GM21515 (cell line): ENCODE measurements at regions not wholly inside any gene's neighbourhood (a gene's known extent, or its start where the extent isn't known, plus 50 kb on each side); places are given as distances from the start of the nearest gene placed in this dataset.
A peak's percentile ranks its signal among the peaks of the same experiment; 100 is the strongest.

Experiments used
- ATAC-seq: cut with Tn5 transposase; IDR thresholded peaks from one replicate; pipeline ENCODE4 v1.9.1; 2021; ENCODE audit not compliant: unreplicated experiment

GRCh38 chr2:195021711-195022507, 635.1 kb upstream of the SLC39A10 start:
- peak; percentile 82 for ATAC-seq

DNA sequence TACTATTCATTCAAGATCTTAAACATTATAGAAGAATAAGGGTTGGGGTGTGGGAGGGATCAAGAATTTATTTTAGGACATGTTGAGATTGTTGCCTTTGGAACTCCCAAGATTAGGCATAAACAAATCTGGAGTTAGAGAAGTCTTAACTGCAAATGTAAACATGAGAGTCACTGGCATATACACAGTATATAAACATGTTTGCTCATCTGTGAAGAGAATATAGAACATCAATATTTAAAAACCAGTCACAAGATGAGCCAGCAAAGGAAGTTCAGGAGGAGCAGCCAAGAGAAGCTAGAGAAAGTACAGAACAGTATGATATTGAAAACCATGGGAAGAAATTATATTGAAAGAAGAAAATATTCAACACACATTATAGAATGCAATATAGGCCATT, 638.6 kb upstream of the SLC39A10 start:
- ATAC-seq, result no peak

- ATAC-seq, result no peak
Observed at GRCh38 chr2:195017890-195018289, 639.1 kb upstream of the SLC39A10 start.

DNA sequence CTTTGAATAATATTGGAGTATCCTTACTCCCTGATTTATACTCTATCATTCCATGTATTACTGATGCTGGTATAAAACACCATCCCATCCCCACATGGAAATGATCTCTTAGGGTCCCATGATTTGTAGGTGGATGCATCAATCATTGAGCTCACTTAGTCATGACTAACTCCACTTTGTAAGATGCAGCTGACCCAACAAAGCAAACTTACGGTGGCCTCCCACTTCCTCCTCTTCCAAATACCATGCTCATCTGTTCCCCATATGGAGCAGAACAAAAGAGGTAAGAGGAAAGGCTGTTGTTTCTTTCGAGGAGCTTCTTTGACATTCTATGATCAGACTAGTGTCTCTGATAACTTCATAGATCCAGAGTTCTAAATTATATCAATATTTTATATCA, 640.2 kb upstream of the SLC39A10 start:
- ATAC-seq, result no peak

DNA sequence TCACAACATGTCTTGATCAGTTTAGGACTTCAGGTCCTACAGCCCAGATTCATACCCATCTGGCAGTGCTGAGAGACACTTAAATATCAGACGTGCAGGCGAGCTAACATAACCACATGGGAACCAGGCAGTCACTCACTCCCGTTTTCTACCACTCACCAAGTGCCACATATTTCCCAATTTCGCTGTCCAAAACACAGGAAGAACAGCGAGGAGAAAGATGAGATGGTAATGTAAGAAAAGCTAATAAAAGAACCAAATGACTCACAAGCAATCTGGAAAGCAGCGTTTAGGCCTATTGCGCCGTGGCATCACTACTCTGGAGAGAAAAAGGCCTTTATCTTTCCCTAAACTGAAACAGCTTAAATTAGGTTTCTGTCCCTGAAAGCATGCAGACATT, 647.8 kb upstream of the SLC39A10 start:
- no peak for ATAC-seq

- ATAC-seq, result no peak
Observed at GRCh38 chr2:195006856-195007255, 650.2 kb upstream of the SLC39A10 start.

DNA sequence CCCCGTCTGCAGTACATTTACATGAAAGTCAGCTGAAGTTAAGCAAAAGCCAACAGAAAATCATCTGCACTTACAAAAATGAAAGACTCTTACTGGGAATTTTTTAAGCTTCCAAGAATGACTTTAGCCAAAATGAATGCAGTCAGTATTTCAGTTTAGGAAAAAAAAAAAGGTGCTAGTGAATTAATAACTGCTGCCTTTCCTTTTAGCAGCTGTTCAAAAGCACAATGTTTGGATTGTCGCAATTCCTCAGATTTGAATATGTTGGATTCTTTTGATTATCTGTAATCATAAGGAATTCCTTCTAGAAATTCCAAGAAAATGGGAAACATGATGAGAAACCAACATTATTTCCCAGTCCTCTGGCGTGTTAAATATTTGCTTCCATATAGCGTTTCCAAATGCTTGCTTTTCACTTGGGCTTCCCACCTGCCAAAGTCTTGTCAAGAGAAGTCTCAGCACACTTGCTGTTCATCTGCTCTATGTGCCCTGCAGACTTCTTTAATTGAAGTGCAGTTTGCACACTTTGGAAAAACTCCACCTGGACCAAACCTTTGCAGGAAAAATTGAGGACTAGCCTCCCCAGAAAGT, 653.0 kb upstream of the SLC39A10 start:
- ATAC-seq, result no peak

DNA sequence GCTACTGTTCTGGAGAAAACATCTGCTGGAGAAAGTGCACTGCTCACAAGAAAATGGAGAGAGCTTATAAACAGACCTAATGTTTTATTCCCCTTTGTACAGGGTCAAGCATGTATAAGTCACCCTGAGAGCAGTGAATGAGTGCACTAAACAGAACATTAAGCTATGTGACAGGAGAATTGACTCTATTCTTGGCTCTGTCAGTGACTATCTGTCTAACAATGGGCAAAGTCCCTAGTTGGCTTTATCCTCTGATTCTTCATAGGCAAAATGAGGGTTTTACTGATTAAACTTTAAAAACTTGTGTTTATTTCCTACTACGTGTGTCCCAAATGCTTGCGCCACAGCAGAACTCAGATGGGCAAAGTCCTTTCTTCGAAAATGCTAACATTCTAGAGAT, 655.1 kb upstream of the SLC39A10 start:
- no peak for ATAC-seq

DNA sequence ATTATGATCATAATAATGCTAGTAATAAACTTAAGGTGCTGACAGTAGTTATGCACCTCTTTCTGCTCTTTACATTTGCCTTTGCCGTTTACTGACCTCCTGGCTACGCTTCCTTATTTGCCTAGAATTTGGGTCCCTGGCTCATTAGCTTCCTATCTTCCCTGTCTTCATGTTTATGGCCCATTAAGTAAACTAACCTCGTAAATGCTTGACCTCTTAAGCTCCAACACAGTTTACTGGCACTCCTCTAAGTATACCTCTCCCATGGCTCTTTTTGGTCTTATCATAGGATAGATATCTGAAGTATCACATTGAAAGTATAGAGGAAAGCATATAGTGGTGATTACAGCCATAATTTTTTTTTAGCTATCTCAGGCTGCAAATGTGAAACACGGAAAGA, 657.3 kb upstream of the SLC39A10 start:
- no peak for ATAC-seq

DNA sequence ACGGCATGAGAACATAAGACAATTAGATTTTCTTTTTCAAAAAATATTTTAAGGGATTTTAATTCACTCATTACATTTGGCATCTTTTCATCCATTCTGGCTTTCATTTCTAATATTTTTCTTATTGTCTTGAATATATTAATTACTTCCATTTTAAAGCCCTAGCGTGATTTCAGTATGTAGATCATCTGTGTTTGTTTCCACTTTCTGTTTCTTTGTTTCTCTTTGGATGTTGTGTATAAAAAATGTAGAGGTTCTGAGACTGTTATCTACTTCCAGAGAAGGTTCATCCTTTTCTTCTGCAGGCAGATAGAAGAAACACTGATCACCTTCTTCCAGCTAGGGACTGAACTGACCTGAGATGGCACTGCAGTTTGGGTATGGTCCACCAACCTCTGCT, 664.4 kb upstream of the SLC39A10 start:
- ATAC-seq, result no peak

DNA sequence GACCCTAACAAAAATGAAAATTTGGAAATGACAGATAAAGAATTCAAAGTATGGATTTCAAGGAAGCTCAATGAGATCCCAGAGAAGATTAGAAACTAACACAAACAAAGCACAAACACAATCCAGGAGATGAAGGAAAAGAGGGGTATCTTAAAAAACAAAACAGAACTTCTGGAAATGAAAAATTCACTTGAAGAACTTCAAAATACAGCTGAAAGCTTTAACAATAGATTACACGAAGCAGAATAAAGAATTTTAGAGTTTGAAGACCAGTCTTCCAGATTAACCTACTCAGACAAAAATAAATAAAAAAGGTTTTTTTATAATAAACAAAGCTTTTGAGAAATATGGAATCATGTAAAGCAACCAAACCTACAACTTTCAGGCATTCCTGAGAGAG, 671.8 kb upstream of the SLC39A10 start:
- ATAC-seq, result no peak

- no peak for ATAC-seq
Observed at GRCh38 chr2:194962254-194962653, 694.8 kb upstream of the SLC39A10 start.

DNA sequence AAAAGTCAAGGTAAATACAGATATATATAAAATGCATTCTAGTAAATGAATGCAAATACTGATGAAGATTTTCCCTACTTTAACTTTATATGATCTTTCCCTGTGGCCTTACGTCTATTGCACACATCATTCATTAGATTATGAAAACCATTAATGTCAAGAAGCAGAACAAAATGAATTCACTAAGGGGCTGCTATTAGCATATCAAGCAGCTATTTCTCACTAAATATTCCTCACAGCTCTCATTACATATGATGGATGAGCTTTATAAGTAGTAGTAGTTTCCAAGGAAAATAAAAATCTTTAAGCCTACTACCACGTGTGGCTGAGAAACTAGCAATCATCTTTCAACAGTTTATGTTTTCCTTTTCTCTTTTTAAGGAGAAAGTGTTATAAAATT, 702.8 kb upstream of the SLC39A10 start:
- no peak for ATAC-seq

DNA sequence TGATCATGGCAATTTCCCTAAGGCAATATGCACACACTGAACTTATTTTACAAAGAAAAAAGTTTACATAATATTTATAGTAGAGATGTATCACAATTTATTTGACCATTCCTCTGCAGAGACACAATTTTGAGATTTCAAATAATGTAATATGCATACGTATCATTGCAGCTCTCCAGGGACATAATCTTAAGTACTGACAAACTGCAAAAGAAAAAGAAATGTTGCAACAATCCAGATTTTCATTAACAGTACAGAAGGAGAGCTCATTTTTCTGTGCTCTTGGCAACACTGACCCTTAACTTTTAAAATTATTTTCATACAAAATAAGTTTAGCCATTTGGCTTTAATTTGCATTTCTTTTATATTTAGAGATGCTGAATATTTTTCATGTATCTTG, 710.2 kb upstream of the SLC39A10 start:
- no peak for ATAC-seq

GRCh38 chr2:194938066-194938465, 719.0 kb upstream of the SLC39A10 start:
- ATAC-seq, result no peak

DNA sequence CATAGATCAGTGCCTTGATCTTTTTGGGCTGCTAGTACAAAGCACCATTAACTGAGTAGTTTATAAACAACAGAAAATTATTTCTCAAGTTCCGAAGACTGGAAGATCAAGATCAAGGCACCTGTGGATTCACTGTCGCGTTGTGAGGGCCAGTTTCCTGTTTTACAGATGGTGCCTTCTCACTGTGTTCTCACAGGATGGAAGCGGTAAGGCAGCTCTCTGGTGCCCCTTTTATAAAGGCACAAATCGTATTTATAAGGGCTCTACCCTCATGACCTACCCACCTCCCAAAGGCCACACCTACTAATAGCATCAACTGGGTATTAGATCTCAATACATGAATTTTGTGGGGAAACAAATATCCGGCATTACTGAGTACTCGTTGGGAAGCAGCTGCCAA, 729.5 kb upstream of the SLC39A10 start:
- ATAC-seq, result no peak

- ATAC-seq, result no peak
Observed at GRCh38 chr2:194926873-194927272, 730.2 kb upstream of the SLC39A10 start.

DNA sequence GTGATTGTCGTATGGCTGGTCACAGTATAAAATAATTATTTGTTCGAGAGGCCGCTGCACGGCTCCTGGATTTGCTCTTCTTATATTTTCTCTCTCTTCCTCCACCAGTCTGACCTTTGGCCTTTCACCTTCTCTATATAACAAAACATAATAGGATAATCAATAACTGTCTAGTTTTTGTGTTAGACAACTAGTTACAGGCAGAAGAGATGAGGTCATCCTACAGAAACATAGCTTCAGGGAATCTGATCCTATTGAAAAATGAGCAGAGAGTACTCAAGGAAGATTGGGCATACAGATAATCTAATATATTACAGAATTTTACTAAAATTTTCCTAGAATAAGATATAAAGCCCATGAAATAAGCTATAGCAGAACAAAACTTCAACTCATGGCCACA, 731.3 kb upstream of the SLC39A10 start:
- ATAC-seq, result no peak

DNA sequence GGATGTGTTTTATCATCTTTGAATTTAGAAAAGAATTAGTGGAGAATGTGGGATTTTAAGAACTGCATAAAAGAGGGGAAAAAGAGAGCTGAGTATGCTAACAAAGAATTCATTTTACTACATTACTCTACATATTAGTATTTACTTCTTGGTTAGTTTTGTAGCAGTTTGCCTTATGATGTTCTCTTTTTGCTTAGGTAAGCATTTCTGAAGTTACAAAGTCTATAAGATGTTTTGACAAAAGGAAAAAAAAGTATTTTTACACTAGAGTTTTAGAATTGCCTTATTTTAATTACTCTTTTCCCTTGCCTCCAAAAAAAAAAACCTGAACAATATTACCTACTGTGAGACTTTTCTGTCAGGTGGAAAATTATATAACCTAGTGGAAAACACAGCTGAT, 739.5 kb upstream of the SLC39A10 start:
- ATAC-seq, result no peak

DNA sequence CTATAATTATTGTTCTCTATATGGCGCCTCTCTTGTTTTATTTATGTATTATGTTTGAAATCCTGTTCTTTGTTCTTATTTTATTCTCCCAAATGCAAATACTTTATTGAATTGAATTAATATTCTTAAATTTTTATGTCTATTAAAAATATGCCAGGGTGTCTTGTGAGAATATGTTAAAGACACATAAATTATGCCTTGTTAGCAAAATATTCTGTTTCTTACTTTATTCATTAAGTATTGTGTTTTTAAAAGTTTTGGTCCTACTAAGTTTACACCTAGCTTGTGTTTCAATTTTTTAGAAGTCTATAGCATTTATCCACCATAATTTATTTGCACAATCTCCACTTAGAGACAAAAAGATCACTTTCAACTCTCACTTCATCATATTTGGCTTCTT, 741.5 kb upstream of the SLC39A10 start:
- ATAC-seq, result no peak

- ATAC-seq, result no peak
Observed at GRCh38 chr2:194907569-194907968, 749.5 kb upstream of the SLC39A10 start.

- ATAC-seq, result no peak
Observed at GRCh38 chr2:194896871-194897270, 760.2 kb upstream of the SLC39A10 start.

GRCh38 chr2:194883711-194884110, 773.3 kb upstream of the SLC39A10 start:
- ATAC-seq, result no peak
